ENCODE measurements at regions not wholly inside any gene's neighbourhood (a gene's known extent, or its start where the extent isn't known, plus 50 kb on each side); places are given as distances from the start of the nearest gene placed in this dataset.

DNA sequence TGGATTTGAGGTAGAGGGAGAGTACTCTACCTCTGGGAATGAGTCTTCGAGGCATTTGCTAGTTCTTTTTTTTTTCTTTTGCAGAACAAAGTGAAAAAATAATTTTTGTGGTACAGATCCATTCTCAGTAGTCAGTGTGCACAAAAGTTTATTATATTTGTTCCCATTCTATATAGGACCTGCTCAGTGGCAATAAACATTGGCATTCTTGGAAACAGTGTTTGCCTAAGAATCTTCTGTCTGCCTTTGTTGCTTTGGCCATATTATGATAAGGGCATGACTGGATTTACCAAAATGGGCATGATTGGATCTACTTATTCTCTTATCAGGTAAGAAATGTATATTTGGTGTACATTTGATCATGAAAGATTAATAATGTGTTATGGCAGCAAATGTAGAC lies 583.3 kb downstream of the PLCL1 start:
- no peak overlapping the region for H4K91ac ChIP-seq (ENCODE audit: low read depth, low read length, poor library complexity)
- no peak overlapping the region for H2AFZ ChIP-seq (ENCODE audit: low read length)
- no peak overlapping the region for H4K8ac ChIP-seq (ENCODE audit: low read depth, low read length)
- WGBS, 2 donors (ENCODE audit: extremely low coverage in 2 of 2, insufficient read length in 2 of 2, insufficient replicate concordance in 1 of 2): no CpG with 5 or more reads among the region's 1 CpG
- H3K18ac ChIP-seq (ENCODE audit: low read length): no peak overlapping the region
- no peak overlapping the region for H2BK12ac ChIP-seq (ENCODE audit: low read length)
- H3K9ac ChIP-seq (ENCODE audit: low read depth, low read length, poor library complexity): no peak overlapping the region
- H3K4me1 ChIP-seq (ENCODE audit: control insufficient read depth in 2 of 2, insufficient read depth in 1 of 2, low read depth in 1 of 2, low read length in 2 of 2): no peaks in the 10 kb centered on the region
- no peaks in the 10 kb centered on the region for H3K27me3 ChIP-seq (ENCODE audit: control insufficient read depth in 3 of 3, insufficient read depth in 3 of 3, low read depth in 1 of 3, low read length in 3 of 3)
- no peak overlapping the region for H3K27ac ChIP-seq (replicated peaks; ENCODE audit: low read length)
- no peak overlapping the region for H2BK120ac ChIP-seq (ENCODE audit: low read depth, low read length)
- no peaks in the 10 kb centered on the region for H3K36me3 ChIP-seq (replicated peaks in 1 of 2; ENCODE audit: control insufficient read depth in 2 of 2, insufficient read depth in 2 of 2, low read length in 2 of 2)
- no peak overlapping the region for H2BK15ac ChIP-seq (ENCODE audit: low read length)
- H3K79me1 ChIP-seq (ENCODE audit: low read depth, low read length): no peaks in the 10 kb centered on the region
- H3K23ac ChIP-seq (ENCODE audit: low read depth, low read length, poor library complexity): no peak overlapping the region
- H3K14ac ChIP-seq (ENCODE audit: low read length): no peak overlapping the region
- H3K4me2 ChIP-seq (ENCODE audit: insufficient read depth, low read length, poor library complexity, severe bottlenecking): no peak overlapping the region
- no peak overlapping the region for H3K4ac ChIP-seq (ENCODE audit: low read length)
- no peaks in the 10 kb centered on the region for H3K9me3 ChIP-seq (replicated peaks in 1 of 2; ENCODE audit: control insufficient read depth in 2 of 2, insufficient read depth in 1 of 2, low read depth in 1 of 2, low read length in 2 of 2)
- H3K4me3 ChIP-seq (ENCODE audit: low read length in 2 of 2): no peak overlapping the region
- H2AK5ac ChIP-seq (ENCODE audit: low read depth, low read length): no peak overlapping the region
- no peak overlapping the region for H2BK5ac ChIP-seq (ENCODE audit: low read length)
- no peak for DNase-seq (ENCODE audit: low spot score)

DNA sequence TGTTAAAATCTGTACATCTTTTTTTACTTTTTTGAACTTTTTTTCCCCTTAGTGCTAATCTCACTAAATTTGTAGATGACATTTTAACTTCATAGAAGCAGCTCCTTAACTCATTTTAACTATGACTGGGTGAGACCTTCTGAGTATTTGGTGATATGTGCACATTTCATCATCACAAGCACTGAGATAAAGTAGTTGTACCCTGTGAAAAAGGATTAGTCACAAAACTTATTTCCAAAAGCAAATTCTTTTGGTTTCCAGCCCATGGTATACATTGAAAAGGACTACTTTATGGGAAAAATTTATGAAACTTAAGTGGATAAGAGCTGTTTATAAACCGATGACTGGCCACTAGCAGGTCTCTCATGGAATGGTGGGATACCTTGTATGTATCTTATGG lies 581.5 kb downstream of the PLCL1 start:
- H3K23ac ChIP-seq (ENCODE audit: low read depth, low read length, poor library complexity): no peak overlapping the region
- no peak overlapping the region for H2BK12ac ChIP-seq (ENCODE audit: low read length)
- no peak overlapping the region for H2AK5ac ChIP-seq (ENCODE audit: low read depth, low read length)
- H3K9me3 ChIP-seq (replicated peaks in 1 of 2; ENCODE audit: control insufficient read depth in 2 of 2, insufficient read depth in 1 of 2, low read depth in 1 of 2, low read length in 2 of 2): no peaks in the 10 kb centered on the region
- H3K27ac ChIP-seq (replicated peaks; ENCODE audit: low read length): no peak overlapping the region
- H4K8ac ChIP-seq (ENCODE audit: low read depth, low read length): no peak overlapping the region
- H4K91ac ChIP-seq (ENCODE audit: low read depth, low read length, poor library complexity): no peak overlapping the region
- no peak overlapping the region for H3K4ac ChIP-seq (ENCODE audit: low read length)
- H3K4me3 ChIP-seq (ENCODE audit: low read length in 2 of 2): no peak overlapping the region
- no peaks in the 10 kb centered on the region for H3K36me3 ChIP-seq (replicated peaks in 1 of 2; ENCODE audit: control insufficient read depth in 2 of 2, insufficient read depth in 2 of 2, low read length in 2 of 2)
- H2AFZ ChIP-seq (ENCODE audit: low read length): no peak overlapping the region
- no peak overlapping the region for H2BK120ac ChIP-seq (ENCODE audit: low read depth, low read length)
- H3K27me3 ChIP-seq (ENCODE audit: control insufficient read depth in 3 of 3, insufficient read depth in 3 of 3, low read depth in 1 of 3, low read length in 3 of 3): no peaks in the 10 kb centered on the region
- H3K14ac ChIP-seq (ENCODE audit: low read length): no peak overlapping the region
- H3K4me1 ChIP-seq (ENCODE audit: control insufficient read depth in 2 of 2, insufficient read depth in 1 of 2, low read depth in 1 of 2, low read length in 2 of 2): no peaks in the 10 kb centered on the region
- no peak overlapping the region for H2BK5ac ChIP-seq (ENCODE audit: low read length)
- H3K4me2 ChIP-seq (ENCODE audit: insufficient read depth, low read length, poor library complexity, severe bottlenecking): no peak overlapping the region
- H3K9ac ChIP-seq (ENCODE audit: low read depth, low read length, poor library complexity): no peak overlapping the region
- no peak overlapping the region for H2BK15ac ChIP-seq (ENCODE audit: low read length)
- DNase-seq (ENCODE audit: low spot score): no peak
- WGBS, 2 donors (ENCODE audit: extremely low coverage in 2 of 2, insufficient read length in 2 of 2, insufficient replicate concordance in 1 of 2): no CpG with 5 or more reads among the region's 1 CpG
- H3K79me1 ChIP-seq (ENCODE audit: low read depth, low read length): no peaks in the 10 kb centered on the region
- H3K18ac ChIP-seq (ENCODE audit: low read length): no peak overlapping the region

GRCh38 chr2:198385326-198385725 lies 580.9 kb downstream of the PLCL1 start:
- H3K14ac ChIP-seq (ENCODE audit: low read length): no peak overlapping the region
- H3K4me1 ChIP-seq (ENCODE audit: control insufficient read depth in 2 of 2, insufficient read depth in 1 of 2, low read depth in 1 of 2, low read length in 2 of 2): no peaks in the 10 kb centered on the region
- H2AFZ ChIP-seq (ENCODE audit: low read length): no peak overlapping the region
- H3K36me3 ChIP-seq (replicated peaks in 1 of 2; ENCODE audit: control insufficient read depth in 2 of 2, insufficient read depth in 2 of 2, low read length in 2 of 2): no peaks in the 10 kb centered on the region
- no peak overlapping the region for H3K27ac ChIP-seq (replicated peaks; ENCODE audit: low read length)
- no peak overlapping the region for H4K8ac ChIP-seq (ENCODE audit: low read depth, low read length)
- H2BK120ac ChIP-seq (ENCODE audit: low read depth, low read length): no peak overlapping the region
- H3K27me3 ChIP-seq (ENCODE audit: control insufficient read depth in 3 of 3, insufficient read depth in 3 of 3, low read depth in 1 of 3, low read length in 3 of 3): no peaks in the 10 kb centered on the region
- no peak overlapping the region for H3K4me2 ChIP-seq (ENCODE audit: insufficient read depth, low read length, poor library complexity, severe bottlenecking)
- H3K23ac ChIP-seq (ENCODE audit: low read depth, low read length, poor library complexity): no peak overlapping the region
- H2BK15ac ChIP-seq (ENCODE audit: low read length): no peak overlapping the region
- H3K18ac ChIP-seq (ENCODE audit: low read length): no peak overlapping the region
- no peak overlapping the region for H3K4ac ChIP-seq (ENCODE audit: low read length)
- H2BK5ac ChIP-seq (ENCODE audit: low read length): no peak overlapping the region
- H3K9ac ChIP-seq (ENCODE audit: low read depth, low read length, poor library complexity): no peak overlapping the region
- H2BK12ac ChIP-seq (ENCODE audit: low read length): no peak overlapping the region
- no peak for DNase-seq (ENCODE audit: low spot score)
- WGBS, 2 donors (ENCODE audit: extremely low coverage in 2 of 2, insufficient read length in 2 of 2, insufficient replicate concordance in 1 of 2): no CpG with 5 or more reads among the region's 4 CpGs
- H4K91ac ChIP-seq (ENCODE audit: low read depth, low read length, poor library complexity): no peak overlapping the region
- H3K79me1 ChIP-seq (ENCODE audit: low read depth, low read length): no peaks in the 10 kb centered on the region
- no peak overlapping the region for H3K4me3 ChIP-seq (ENCODE audit: low read length in 2 of 2)
- H2AK5ac ChIP-seq (ENCODE audit: low read depth, low read length): no peak overlapping the region
- H3K9me3 ChIP-seq (replicated peaks in 1 of 2; ENCODE audit: control insufficient read depth in 2 of 2, insufficient read depth in 1 of 2, low read depth in 1 of 2, low read length in 2 of 2): no peaks in the 10 kb centered on the region

GRCh38 chr2:198383392-198383791 lies 579.0 kb downstream of the PLCL1 start:
- DNase-seq (ENCODE audit: low spot score): no peak

More at GRCh38 chr2:198383392-198383791, 579.0 kb downstream of the PLCL1 start:
- Histone ChIP-seq H2BK15ac (ENCODE audit: low read length) (no peak overlapping the region), H3K4me3 (ENCODE audit: low read length in 2 of 2) (no peak overlapping the region), H3K9me3 (replicated peaks in 1 of 2; ENCODE audit: control insufficient read depth in 2 of 2, insufficient read depth in 1 of 2, low read depth in 1 of 2, low read length in 2 of 2) (no peaks in the 10 kb centered on the region), H3K23ac (ENCODE audit: low read depth, low read length, poor library complexity) (no peak overlapping the region), H3K9ac (ENCODE audit: low read depth, low read length, poor library complexity) (no peak overlapping the region), H2BK12ac (ENCODE audit: low read length) (no peak overlapping the region), H2AK5ac (ENCODE audit: low read depth, low read length) (no peak overlapping the region), H2BK120ac (ENCODE audit: low read depth, low read length) (no peak overlapping the region), H3K27ac (replicated peaks; ENCODE audit: low read length) (no peak overlapping the region), H3K14ac (ENCODE audit: low read length) (no peak overlapping the region), H3K4me1 (ENCODE audit: control insufficient read depth in 2 of 2, insufficient read depth in 1 of 2, low read depth in 1 of 2, low read length in 2 of 2) (no peaks in the 10 kb centered on the region), H3K4ac (ENCODE audit: low read length) (no peak overlapping the region), H3K36me3 (replicated peaks in 1 of 2; ENCODE audit: control insufficient read depth in 2 of 2, insufficient read depth in 2 of 2, low read length in 2 of 2) (no peaks in the 10 kb centered on the region), H3K27me3 (ENCODE audit: control insufficient read depth in 3 of 3, insufficient read depth in 3 of 3, low read depth in 1 of 3, low read length in 3 of 3) (no peaks in the 10 kb centered on the region), H3K18ac (ENCODE audit: low read length) (no peak overlapping the region), H3K79me1 (ENCODE audit: low read depth, low read length) (no peaks in the 10 kb centered on the region), H2BK5ac (ENCODE audit: low read length) (no peak overlapping the region), H3K4me2 (ENCODE audit: insufficient read depth, low read length, poor library complexity, severe bottlenecking) (no peak overlapping the region), H4K91ac (ENCODE audit: low read depth, low read length, poor library complexity) (no peak overlapping the region), H4K8ac (ENCODE audit: low read depth, low read length) (no peak overlapping the region), H2AFZ (ENCODE audit: low read length) (no peak overlapping the region)
